NOMO-1 treated with DMSO at 0.1 percent for 48 hours (cell line): ENCODE measurements at regions not wholly inside any gene's neighbourhood (a gene's known extent, or its start where the extent isn't known, plus 50 kb on each side); places are given as distances from the start of the nearest gene placed in this dataset.
"Not testable (repeated sequence)": the region's sequence is repeated elsewhere in the genome, so short reads cannot be mapped to it uniquely, and the experiment has no call there.

Experiments
- DNase-seq: peaks from one replicate; lab custom pipeline; 2025; ENCODE audit not compliant: unreplicated experiment; lab: John Stamatoyannopoulos, UW

GRCh38 chr2:16034151-16034974 lies 94.0 kb downstream of the MYCN start:
- no peak for DNase-seq

GRCh38 chr2:16033032-16033293 lies 92.6 kb downstream of the MYCN start:
- DNase-seq = no peak

DNA sequence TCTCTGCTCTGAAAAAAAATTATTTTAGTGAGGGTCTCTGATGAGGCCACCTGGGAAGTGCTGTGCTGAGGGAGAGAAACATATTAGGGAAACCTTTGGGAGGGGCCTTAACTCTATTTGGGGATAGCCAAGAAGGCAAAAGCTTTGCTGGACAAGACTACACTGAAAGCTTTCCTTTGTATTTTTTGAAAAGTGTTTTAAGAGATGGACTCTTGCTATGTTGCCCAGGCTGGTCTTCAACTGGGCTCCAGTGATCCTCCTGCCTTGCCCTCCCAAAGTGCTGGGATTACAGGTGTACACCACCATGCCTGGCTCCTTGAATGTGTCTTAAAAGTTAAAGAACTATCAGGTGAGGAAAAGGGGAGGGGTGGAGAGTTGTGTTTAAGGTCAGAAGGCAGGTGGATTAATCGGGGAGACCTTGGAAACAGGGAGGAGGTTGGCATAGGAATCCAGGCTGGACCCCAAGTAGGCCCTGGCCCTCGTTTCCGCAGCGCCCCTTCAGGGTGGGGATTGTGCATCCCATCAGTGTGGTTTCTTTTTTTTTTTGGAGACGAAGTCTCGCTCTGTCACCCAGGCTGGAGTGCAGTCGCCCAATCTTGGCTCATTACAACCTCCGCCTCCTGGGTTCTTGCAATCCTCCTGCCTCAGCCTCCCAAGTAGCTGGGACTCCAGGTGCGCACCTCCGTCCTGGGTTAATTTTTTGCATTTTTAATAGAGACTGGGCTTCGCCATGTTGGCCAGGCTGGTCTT lies 92.1 kb downstream of the MYCN start:
- DNase-seq = no peak

DNA sequence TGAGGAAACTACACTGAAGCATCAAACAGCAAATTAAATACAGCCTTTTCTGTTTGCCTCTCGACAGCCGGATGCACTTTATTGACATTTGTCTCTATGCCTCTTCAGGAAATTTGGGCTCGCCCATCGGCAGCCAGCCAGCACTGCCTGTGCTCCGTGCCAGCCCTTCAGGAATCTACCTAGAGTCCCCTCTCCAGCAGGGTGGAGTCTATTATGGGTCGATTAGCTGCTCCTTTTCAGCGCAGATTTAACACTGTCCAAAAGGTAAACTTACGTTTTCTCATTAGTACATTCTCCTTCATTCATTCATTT lies 91.5 kb downstream of the MYCN start:
- DNase-seq = no peak

DNA sequence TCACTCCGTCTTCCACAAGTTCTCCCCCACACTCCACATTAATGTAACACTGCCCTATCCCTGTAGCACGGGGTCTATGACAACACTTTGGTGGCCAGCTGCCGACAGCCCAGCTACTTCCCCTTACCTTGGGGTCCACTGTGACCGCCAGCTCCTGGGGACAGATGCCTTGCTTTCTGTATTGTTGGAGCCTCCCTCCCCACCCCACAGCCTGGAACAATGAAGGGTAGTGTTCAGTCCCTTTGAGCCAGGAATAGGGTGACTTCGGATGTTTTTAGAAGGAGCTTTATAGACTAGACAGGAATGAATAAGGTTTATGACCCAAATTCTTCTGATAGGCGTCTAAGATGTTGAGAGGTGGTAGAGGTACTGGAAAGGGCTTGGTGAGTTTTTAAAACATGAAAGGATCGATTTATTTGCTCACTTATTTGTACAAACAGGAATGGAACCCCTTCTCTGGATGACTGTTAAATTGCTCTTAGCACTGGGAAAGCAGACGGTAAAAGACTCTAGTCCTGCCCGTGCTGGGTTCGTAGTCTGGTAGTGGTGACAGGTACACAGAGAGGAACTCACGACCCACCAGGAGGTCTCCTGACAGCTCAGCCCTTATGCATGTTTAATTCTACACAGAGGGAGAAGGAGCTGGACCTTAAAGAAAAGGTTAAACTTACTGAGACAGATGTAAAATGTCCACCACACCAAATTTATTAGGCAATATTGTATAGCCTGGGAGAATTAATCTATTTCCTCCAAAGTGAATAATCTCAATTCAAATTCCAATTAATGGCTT lies 90.9 kb downstream of the MYCN start:
- no peak for DNase-seq

DNA sequence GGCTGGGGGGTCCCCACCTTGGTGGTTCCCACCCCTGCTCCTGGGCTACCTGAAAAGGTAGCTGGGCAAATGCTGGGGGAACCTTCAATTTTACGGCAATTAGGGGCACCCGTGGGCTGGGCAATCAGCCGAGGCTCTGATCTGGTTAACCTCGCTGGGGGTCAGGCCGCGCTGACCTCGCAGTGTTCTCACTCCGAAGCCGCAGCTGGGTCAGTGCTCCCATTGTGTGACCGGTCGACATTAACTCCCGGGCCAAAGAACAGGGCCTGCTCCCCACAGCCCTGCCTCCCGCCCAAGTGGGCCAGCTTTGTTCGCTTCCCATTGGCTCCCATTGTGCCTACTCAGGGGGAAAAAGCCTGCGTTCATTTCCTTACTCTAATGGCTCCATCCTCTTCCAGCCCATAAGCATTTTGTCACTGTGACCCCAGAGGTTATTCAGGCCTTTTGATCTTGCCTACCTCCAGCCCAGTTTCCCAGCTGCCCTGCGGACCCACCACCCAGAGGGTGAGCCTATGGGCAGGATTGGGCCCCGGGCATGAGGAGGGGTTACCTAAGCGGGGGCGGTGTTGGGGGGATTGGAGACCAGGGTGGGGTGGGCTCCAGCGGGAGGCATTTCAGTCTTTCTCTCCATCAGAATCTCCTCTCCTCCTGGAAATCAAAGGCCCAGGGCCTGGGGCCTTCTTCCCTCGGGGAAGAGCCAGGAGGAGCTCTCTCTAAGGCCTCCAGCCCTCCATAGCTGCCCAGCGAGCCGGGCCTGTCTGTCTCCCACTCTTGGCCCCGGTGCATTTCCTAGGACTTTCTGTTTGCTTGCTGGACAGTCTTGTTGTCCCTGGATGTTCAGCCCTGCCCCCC lies 90.1 kb downstream of the MYCN start:
- DNase-seq = no peak

- DNase-seq = no peak
These were observed 88.3 kb downstream of the MYCN start for GRCh38 chr2:16028644-16029043.

GRCh38 chr2:16026816-16027501 lies 86.6 kb downstream of the MYCN start:
- no peak for DNase-seq

- no peak for DNase-seq
These were observed 85.7 kb downstream of the MYCN start for GRCh38 chr2:16025876-16026640.

DNA sequence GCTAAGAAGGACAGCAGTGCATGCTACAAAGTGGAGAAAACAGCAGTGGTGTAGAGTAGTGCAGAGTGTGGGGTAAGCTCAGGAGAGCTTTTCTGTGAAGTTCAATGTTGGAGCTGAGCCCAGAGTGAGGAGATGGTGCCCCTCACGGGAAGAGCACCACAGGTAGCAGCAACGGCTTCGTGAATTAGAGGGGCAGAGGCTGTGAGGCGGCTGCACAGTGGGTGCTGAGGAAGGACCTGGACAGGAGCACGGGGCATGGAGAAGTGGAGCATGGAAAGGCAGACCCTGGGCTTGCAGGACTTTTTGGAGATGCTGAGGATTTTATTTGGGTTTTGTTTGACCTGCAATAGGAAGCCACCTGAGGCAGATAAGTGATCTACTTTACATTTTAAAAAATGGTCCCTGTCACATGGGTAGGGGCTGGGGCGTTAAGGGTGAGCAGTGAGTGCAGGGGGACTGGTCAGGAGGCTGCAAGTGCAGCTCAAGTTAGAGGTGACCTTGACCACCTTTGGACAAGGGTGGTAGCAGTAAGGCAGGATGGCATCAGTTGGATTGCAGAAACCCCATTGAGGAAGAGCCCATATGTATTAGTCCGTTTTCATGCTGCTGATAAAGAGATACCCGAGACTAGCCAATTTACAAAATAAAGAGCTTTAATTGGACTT lies 85.0 kb downstream of the MYCN start:
- DNase-seq = no peak

GRCh38 chr2:16024628-16025027 lies 84.3 kb downstream of the MYCN start:
- not testable (repeated sequence) for DNase-seq

- DNase-seq = no peak
These were observed 83.4 kb downstream of the MYCN start for GRCh38 chr2:16023506-16024360.

- no peak for DNase-seq
These were observed 82.3 kb downstream of the MYCN start for GRCh38 chr2:16022548-16023240.

DNA sequence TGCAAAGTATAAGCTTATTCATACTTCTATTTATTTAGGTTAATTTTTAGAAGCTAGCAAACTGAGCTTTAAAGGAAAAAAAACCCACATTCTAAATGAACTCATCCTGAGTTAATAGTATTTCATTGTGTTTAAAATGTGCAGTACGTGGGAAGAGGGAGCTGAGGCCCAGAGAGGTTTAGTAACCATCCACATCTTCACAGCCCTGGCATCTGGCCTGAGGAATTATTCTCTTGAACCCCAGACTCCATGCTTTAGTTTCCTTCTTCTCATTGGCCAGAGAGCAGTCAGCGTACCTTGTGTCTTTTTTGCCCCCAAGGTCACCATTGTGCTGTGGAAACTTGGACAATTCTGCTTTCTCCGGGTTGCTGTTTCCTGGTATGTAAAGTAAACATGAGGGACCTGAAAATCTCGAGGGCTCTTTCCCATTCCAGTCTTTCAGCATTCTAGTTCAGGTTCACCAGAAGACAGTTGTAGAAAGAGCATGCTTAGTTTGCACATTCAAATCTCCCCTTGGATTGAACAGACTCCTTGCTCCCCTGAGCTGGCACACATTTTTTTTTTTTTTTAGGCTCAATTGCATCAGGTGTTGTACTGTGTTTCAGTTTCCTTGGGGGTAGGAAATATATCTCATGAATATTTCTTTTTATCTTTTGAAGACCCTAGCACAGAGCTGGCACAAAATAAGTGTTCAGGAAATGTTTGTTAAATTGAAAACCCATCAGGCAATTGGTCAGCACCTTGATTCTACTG lies 81.4 kb downstream of the MYCN start:
- DNase-seq = no peak

- no peak for DNase-seq
These were observed 80.1 kb downstream of the MYCN start for GRCh38 chr2:16020389-16021008.

DNA sequence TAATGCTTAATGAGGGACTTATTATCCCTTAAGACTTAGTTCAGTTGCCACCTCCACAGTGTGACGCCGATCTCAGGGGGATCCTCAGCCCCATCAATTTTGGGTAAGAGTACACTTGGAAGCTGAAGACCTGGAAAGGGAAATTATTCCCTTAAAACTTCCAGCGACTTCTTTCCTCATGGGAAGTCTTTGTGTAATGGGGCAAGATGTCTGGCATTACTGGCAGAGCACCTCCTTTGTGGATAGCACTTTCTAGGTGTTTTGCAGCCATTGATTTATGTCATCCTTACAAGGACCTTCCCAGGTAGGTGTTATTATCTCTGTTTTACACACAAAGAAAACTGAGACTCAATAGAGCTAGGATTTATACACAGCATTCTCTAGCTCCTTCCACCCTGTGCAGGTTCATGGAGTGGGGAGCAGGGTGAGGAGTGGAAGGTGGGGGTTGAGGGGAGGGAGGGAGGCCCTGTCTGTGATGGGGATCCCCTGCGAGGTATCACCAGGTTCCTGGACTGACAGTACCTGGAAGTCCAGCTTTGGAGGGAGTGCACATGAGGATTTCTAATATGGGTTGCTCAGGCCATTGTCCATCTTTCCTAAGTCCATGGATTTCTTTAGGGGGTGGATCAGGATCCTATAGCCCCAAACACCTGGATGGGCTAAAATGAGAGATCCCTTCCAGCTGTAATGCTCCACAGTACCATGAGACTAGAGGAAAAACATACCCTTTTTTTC lies 79.4 kb downstream of the MYCN start:
- DNase-seq = no peak
